ENCODE measurements at regions not wholly inside any gene's neighbourhood (a gene's known extent, or its start where the extent isn't known, plus 50 kb on each side); places are given as distances from the start of the nearest gene placed in this dataset.
A peak's percentile ranks its signal among the peaks of the same experiment; 100 is the strongest.

DNA sequence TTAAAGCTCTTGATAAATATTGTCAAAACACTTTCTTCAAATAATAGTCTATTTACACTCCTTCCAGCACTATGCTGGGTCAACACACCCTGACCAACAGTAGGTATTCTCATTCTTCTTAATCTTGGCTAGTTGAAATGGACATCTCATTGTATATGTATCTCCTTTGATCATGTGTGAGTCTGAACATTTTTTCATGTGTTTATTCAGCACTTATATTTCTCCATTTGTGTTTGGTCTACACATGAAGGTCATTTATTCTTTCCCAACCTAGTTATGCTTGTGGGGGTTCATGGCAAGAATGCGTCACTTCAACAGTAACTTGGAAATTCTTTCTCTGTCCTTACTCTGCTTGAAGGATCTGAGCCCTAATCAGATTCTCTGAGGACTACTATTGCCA lies 133.1 kb upstream of the ARID2 start:
- BruUV-seq (replicated peaks), result no TSS peak
- Histone ChIP-seq H3K9me3 (ENCODE audit: low read length) (no peaks in the 10 kb centered on the region), H3K27ac (ENCODE audit: extremely low read length, insufficient read depth, low read length) (no peak overlapping the region), H3K4me3 (replicated peaks in 1 of 3; ENCODE audit: insufficient read depth in 1 of 3, low read depth in 2 of 3, low read length in 3 of 3) (no peak overlapping the region), H3K79me2 (ENCODE audit: insufficient read depth, low read length) (no peaks in the 10 kb centered on the region), H3K4me2 (ENCODE audit: low read depth, low read length) (no peak overlapping the region), H2AFZ (ENCODE audit: low read length) (no peak overlapping the region), H3K9ac (ENCODE audit: insufficient read depth, low read depth, low read length) (no peak overlapping the region), H3K36me3 (replicated peaks in 1 of 2; ENCODE audit: control insufficient read depth in 1 of 2, insufficient read depth in 2 of 2, low read length in 2 of 2) (no peaks in the 10 kb centered on the region), H3K27me3 (ENCODE audit: control insufficient read depth in 1 of 2, insufficient read depth in 2 of 2, low read length in 2 of 2) (peaks cover 1 to 21% of the 10 kb centered on the region in 2 experiments; a peak in 2 of 5 replicates), H3K4me1 (ENCODE audit: insufficient read depth, low read length) (no peaks in the 10 kb centered on the region), H4K20me1 (ENCODE audit: insufficient read depth, low read length) (no peaks in the 10 kb centered on the region)
- FAIRE-seq, result no peak
- no peak for ATAC-seq
- DNase-seq (ENCODE audit: low spot score), result peak; percentile 19
- in situ Hi-C loops (cut with HindIII; ENCODE audit: extremely low pct_ligation_motif_present, low pct_unique_long_range_greater_than_20kb) (no loop called here), intact Hi-C loops (cut with micrococcal nuclease; ENCODE audit: unreplicated experiment) (no loop called here)
- CTCF ChIA-PET (ENCODE audit: low intra/inter-chr PET ratio, low total read pairs), result no interaction called here
- WGBS (ENCODE audit: low lambda C conversion rate), result 9% methylated on average over 1 of the region's 1 CpG
- TF ChIP-seq, protein P1, sequence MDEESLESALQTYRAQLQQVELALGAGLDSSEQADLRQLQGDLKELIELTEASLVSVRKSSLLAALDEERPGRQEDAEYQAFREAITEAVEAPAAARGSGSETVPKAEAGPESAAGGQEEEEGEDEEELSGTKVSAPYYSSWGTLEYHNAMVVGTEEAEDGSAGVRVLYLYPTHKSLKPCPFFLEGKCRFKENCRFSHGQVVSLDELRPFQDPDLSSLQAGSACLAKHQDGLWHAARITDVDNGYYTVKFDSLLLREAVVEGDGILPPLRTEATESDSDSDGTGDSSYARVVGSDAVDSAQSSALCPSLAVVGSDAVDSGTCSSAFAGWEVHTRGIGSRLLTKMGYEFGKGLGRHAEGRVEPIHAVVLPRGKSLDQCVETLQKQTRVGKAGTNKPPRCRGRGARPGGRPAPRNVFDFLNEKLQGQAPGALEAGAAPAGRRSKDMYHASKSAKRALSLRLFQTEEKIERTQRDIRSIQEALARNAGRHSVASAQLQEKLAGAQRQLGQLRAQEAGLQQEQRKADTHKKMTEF (CRISPR knock-in tag; IDR thresholded peaks at IDR 0.05), result no peak
- no peak for TF ChIP-seq THAP11 (CRISPR knock-in tag; IDR thresholded peaks at IDR 0.05)
- TF ChIP-seq YEATS2 (CRISPR knock-in tag; IDR thresholded peaks at IDR 0.05; ENCODE audit: borderline replicate concordance), result no peak
- no peak for TF ChIP-seq XRCC5 (optimal IDR thresholded peaks at IDR 0.05; ENCODE audit: low read length)
- no peak for TF ChIP-seq TGIF2 (CRISPR knock-in tag; IDR thresholded peaks at IDR 0.05)
- POLR2A ChIA-PET, result no interaction called here

DNA sequence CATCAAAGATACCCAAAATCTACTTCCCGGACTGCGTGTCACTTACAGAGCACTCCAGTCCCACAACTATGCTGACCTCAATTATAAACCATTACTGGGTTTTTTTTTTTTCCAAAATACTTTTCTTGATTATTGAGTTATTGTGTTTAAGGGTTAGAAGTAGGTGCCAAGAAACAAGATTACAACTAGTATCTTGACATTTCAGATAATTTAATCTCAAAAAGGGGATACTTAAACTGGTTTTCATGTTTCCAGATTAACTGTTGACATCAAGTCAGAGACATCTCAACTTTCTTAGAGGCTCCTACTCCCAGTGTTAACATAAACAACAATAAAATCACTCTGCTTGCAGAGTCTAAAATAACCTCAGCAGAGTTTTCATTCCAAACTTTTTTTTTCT lies 131.2 kb upstream of the ARID2 start:
- H3K27ac ChIP-seq (ENCODE audit: extremely low read length, insufficient read depth, low read length), result no peak overlapping the region
- no peak overlapping the region for H3K4me2 ChIP-seq (ENCODE audit: low read depth, low read length)
- intact Hi-C loops (cut with micrococcal nuclease; ENCODE audit: unreplicated experiment) (no loop called here), in situ Hi-C loops (cut with HindIII; ENCODE audit: extremely low pct_ligation_motif_present, low pct_unique_long_range_greater_than_20kb) (no loop called here)
- ChIA-PET CTCF (ENCODE audit: low intra/inter-chr PET ratio, low total read pairs) (no interaction called here), POLR2A (no interaction called here)
- no peaks in the 10 kb centered on the region for H3K36me3 ChIP-seq (replicated peaks in 1 of 2; ENCODE audit: control insufficient read depth in 1 of 2, insufficient read depth in 2 of 2, low read length in 2 of 2)
- WGBS (ENCODE audit: low lambda C conversion rate), result 2% methylated on average over 2 of the region's 2 CpGs
- no peaks in the 10 kb centered on the region for H3K79me2 ChIP-seq (ENCODE audit: insufficient read depth, low read length)
- no TSS peak for BruUV-seq (replicated peaks)
- H3K9ac ChIP-seq (ENCODE audit: insufficient read depth, low read depth, low read length), result no peak overlapping the region
- no peak overlapping the region for H3K4me3 ChIP-seq (replicated peaks in 1 of 3; ENCODE audit: insufficient read depth in 1 of 3, low read depth in 2 of 3, low read length in 3 of 3)
- no peaks in the 10 kb centered on the region for H3K4me1 ChIP-seq (ENCODE audit: insufficient read depth, low read length)
- peaks cover 0 to 16% of the 10 kb centered on the region in 2 experiments; a peak in 2 of 5 replicates for H3K27me3 ChIP-seq (ENCODE audit: control insufficient read depth in 1 of 2, insufficient read depth in 2 of 2, low read length in 2 of 2)
- no peak for DNase-seq (ENCODE audit: low spot score)
- no peak for ATAC-seq
- H2AFZ ChIP-seq (ENCODE audit: low read length), result no peak overlapping the region
- no peak for FAIRE-seq
- no peaks in the 10 kb centered on the region for H4K20me1 ChIP-seq (ENCODE audit: insufficient read depth, low read length)
- no peaks in the 10 kb centered on the region for H3K9me3 ChIP-seq (ENCODE audit: low read length)
- TF ChIP-seq, protein P2, sequence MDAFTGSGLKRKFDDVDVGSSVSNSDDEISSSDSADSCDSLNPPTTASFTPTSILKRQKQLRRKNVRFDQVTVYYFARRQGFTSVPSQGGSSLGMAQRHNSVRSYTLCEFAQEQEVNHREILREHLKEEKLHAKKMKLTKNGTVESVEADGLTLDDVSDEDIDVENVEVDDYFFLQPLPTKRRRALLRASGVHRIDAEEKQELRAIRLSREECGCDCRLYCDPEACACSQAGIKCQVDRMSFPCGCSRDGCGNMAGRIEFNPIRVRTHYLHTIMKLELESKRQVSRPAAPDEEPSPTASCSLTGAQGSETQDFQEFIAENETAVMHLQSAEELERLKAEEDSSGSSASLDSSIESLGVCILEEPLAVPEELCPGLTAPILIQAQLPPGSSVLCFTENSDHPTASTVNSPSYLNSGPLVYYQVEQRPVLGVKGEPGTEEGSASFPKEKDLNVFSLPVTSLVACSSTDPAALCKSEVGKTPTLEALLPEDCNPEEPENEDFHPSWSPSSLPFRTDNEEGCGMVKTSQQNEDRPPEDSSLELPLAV (CRISPR knock-in tag; conservative IDR thresholded peaks at IDR 0.05; ENCODE audit: low read depth), result no peak
- TF ChIP-seq, protein P3, sequence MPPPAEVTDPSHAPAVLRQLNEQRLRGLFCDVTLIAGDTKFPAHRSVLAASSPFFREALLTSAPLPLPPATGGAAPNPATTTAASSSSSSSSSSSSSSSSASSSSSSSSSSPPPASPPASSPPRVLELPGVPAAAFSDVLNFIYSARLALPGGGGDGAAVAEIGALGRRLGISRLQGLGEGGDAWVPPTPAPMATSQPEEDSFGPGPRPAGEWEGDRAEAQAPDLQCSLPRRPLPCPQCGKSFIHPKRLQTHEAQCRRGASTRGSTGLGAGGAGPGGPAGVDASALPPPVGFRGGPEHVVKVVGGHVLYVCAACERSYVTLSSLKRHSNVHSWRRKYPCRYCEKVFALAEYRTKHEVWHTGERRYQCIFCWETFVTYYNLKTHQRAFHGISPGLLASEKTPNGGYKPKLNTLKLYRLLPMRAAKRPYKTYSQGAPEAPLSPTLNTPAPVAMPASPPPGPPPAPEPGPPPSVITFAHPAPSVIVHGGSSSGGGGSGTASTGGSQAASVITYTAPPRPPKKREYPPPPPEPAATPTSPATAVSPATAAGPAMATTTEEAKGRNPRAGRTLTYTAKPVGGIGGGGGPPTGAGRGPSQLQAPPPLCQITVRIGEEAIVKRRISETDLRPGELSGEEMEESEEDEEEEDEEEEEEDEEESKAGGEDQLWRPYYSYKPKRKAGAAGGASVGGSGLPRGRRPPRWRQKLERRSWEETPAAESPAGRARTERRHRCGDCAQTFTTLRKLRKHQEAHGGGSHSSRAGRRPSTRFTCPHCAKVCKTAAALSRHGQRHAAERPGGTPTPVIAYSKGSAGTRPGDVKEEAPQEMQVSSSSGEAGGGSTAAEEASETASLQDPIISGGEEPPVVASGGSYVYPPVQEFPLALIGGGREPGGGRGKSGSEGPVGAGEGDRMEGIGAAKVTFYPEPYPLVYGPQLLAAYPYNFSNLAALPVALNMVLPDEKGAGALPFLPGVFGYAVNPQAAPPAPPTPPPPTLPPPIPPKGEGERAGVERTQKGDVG (CRISPR knock-in tag; IDR thresholded peaks at IDR 0.05; ENCODE audit: borderline replicate concordance), result no peak
- TF ChIP-seq SSRP1 (CRISPR knock-in tag; IDR thresholded peaks at IDR 0.05) (no peak), ZNF747 (CRISPR knock-in tag; IDR thresholded peaks at IDR 0.05; ENCODE audit: borderline replicate concordance) (no peak), GATA4 (IDR thresholded peaks at IDR 0.05; ENCODE audit: borderline replicate concordance, low read depth) (no peak), HNRNPH1 (optimal IDR thresholded peaks at IDR 0.05; ENCODE audit: low read depth, low read length) (no peak)
- TF ChIP-seq, protein P4, sequence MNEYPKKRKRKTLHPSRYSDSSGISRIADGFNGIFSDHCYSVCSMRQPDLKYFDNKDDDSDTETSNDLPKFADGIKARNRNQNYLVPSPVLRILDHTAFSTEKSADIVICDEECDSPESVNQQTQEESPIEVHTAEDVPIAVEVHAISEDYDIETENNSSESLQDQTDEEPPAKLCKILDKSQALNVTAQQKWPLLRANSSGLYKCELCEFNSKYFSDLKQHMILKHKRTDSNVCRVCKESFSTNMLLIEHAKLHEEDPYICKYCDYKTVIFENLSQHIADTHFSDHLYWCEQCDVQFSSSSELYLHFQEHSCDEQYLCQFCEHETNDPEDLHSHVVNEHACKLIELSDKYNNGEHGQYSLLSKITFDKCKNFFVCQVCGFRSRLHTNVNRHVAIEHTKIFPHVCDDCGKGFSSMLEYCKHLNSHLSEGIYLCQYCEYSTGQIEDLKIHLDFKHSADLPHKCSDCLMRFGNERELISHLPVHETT (CRISPR knock-in tag; conservative IDR thresholded peaks at IDR 0.05), result no peak
